ENCODE measurements at regions not wholly inside any gene's neighbourhood (a gene's known extent, or its start where the extent isn't known, plus 50 kb on each side); places are given as distances from the start of the nearest gene placed in this dataset.

GRCh38 chr17:13297183-13297582 is 279.4 kb upstream of the ELAC2 start:
- H3K9me3 Mint-ChIP-seq (ENCODE audit: low read depth, unreplicated experiment), result peaks cover 12% of the 10 kb centered on the region
- CTCF ChIA-PET, result no interaction called here
- H3K4me3 Mint-ChIP-seq (ENCODE audit: low read depth, unreplicated experiment), result no peak overlapping the region
- no peaks in the 10 kb centered on the region for H3K4me1 Mint-ChIP-seq (ENCODE audit: low read depth, unreplicated experiment)
- no peak for DNase-seq
- H3K27ac Mint-ChIP-seq (ENCODE audit: unreplicated experiment), result no peak overlapping the region
- H3K36me3 Mint-ChIP-seq (ENCODE audit: insufficient read depth, unreplicated experiment), result no peaks in the 10 kb centered on the region
- TF ChIP-seq, protein P1, sequence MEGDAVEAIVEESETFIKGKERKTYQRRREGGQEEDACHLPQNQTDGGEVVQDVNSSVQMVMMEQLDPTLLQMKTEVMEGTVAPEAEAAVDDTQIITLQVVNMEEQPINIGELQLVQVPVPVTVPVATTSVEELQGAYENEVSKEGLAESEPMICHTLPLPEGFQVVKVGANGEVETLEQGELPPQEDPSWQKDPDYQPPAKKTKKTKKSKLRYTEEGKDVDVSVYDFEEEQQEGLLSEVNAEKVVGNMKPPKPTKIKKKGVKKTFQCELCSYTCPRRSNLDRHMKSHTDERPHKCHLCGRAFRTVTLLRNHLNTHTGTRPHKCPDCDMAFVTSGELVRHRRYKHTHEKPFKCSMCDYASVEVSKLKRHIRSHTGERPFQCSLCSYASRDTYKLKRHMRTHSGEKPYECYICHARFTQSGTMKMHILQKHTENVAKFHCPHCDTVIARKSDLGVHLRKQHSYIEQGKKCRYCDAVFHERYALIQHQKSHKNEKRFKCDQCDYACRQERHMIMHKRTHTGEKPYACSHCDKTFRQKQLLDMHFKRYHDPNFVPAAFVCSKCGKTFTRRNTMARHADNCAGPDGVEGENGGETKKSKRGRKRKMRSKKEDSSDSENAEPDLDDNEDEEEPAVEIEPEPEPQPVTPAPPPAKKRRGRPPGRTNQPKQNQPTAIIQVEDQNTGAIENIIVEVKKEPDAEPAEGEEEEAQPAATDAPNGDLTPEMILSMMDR (IDR thresholded peaks at IDR 0.05; ENCODE audit: unreplicated experiment), result no peak
- no peaks in the 10 kb centered on the region for H3K27me3 Mint-ChIP-seq (ENCODE audit: unreplicated experiment)
- intact Hi-C loops (cut with micrococcal nuclease; ENCODE audit: unreplicated experiment), result no loop called here
- BruUV-seq (replicated peaks), result no TSS peak

DNA sequence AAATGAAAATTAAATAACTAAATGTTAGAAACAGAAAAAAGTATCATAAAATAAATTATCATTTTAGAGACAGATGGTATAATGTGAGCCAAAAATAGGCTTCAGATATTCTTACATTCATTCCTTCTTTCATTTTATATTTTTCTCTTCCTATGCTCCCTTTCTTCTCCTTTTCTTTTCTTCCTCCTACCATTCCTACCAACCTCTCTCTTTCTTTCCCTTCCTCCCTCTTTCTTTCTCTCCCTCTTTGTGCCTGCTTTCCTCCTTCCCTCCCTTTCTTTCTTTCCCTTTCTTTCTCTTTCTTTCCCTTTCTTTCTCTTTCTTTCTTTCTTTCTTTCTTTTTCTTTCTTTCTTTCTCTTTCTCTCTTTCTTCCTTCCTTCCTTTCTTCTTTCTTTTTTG is 275.6 kb upstream of the ELAC2 start:
- TF ChIP-seq, protein P1 (IDR thresholded peaks at IDR 0.05; ENCODE audit: unreplicated experiment), result no peak
- Mint-ChIP-seq H3K9me3 (ENCODE audit: low read depth, unreplicated experiment) (peaks cover 10% of the 10 kb centered on the region), H3K27ac (ENCODE audit: unreplicated experiment) (no peak overlapping the region), H3K4me1 (ENCODE audit: low read depth, unreplicated experiment) (no peaks in the 10 kb centered on the region), H3K27me3 (ENCODE audit: unreplicated experiment) (no peaks in the 10 kb centered on the region), H3K36me3 (ENCODE audit: insufficient read depth, unreplicated experiment) (no peaks in the 10 kb centered on the region), H3K4me3 (ENCODE audit: low read depth, unreplicated experiment) (no peak overlapping the region)
- DNase-seq, result no peak
- BruUV-seq (replicated peaks), result no TSS peak
- CTCF ChIA-PET, result no interaction called here
- intact Hi-C loops (cut with micrococcal nuclease; ENCODE audit: unreplicated experiment), result no loop called here

GRCh38 chr17:13292291-13292690 is 274.5 kb upstream of the ELAC2 start:
- H3K4me3 Mint-ChIP-seq (ENCODE audit: low read depth, unreplicated experiment), result no peak overlapping the region
- H3K4me1 Mint-ChIP-seq (ENCODE audit: low read depth, unreplicated experiment), result no peaks in the 10 kb centered on the region
- no peaks in the 10 kb centered on the region for H3K27me3 Mint-ChIP-seq (ENCODE audit: unreplicated experiment)
- no TSS peak for BruUV-seq (replicated peaks)
- TF ChIP-seq, protein P1 (IDR thresholded peaks at IDR 0.05; ENCODE audit: unreplicated experiment), result no peak
- H3K9me3 Mint-ChIP-seq (ENCODE audit: low read depth, unreplicated experiment), result peaks cover 4% of the 10 kb centered on the region
- DNase-seq, result no peak
- CTCF ChIA-PET, result no interaction called here
- intact Hi-C loops (cut with micrococcal nuclease; ENCODE audit: unreplicated experiment), result no loop called here
- no peaks in the 10 kb centered on the region for H3K36me3 Mint-ChIP-seq (ENCODE audit: insufficient read depth, unreplicated experiment)
- H3K27ac Mint-ChIP-seq (ENCODE audit: unreplicated experiment), result no peak overlapping the region

DNA sequence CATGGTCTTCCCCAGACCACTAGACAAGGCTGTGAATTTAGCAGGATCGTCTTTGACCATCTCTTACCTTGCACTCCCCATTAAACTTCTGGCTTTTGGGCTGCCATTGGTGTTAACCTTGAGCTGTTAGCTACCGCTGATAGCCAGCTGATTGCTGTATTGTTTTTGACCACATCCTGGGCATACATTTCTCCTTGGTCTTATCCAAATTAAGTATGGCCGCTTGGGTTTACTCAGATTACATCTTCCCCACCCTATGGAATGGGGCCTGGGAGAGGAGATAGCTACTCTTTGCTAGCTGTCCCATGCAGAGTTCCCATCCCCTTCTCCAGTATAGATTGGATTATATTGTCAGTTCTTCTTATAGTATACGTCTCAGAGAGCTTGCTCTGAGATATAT is 270.4 kb upstream of the ELAC2 start:
- H3K4me3 Mint-ChIP-seq (ENCODE audit: low read depth, unreplicated experiment), result no peak overlapping the region
- no peak overlapping the region for H3K27ac Mint-ChIP-seq (ENCODE audit: unreplicated experiment)
- H3K4me1 Mint-ChIP-seq (ENCODE audit: low read depth, unreplicated experiment), result no peaks in the 10 kb centered on the region
- DNase-seq, result no peak
- TF ChIP-seq, protein P1 (IDR thresholded peaks at IDR 0.05; ENCODE audit: unreplicated experiment), result no peak
- CTCF ChIA-PET, result no interaction called here
- BruUV-seq (replicated peaks), result no TSS peak
- no peaks in the 10 kb centered on the region for H3K27me3 Mint-ChIP-seq (ENCODE audit: unreplicated experiment)
- no peaks in the 10 kb centered on the region for H3K36me3 Mint-ChIP-seq (ENCODE audit: insufficient read depth, unreplicated experiment)
- H3K9me3 Mint-ChIP-seq (ENCODE audit: low read depth, unreplicated experiment), result peaks cover 4% of the 10 kb centered on the region
- intact Hi-C loops (cut with micrococcal nuclease; ENCODE audit: unreplicated experiment), result no loop called here

DNA sequence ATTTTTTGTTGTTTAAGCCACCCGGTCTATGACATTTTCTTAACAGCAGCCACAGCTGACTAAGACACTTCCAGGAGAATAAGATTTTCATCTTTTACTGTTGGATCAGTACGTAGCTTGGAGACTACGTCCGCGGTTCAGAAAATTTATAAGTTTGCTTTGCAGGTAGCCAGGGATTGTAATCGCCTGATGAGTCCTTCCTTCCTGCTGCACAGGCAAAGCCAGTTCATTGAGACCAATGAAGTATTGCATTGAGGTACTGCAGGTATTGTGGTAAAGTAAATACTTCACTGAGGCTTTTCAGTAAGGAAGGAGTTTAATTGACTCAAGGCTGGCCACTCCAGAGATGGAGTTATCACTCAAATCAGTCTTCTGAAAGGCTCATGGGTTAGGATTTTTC is 269.4 kb upstream of the ELAC2 start:
- DNase-seq, result no peak
- CTCF ChIA-PET, result no interaction called here
- Mint-ChIP-seq H3K4me1 (ENCODE audit: low read depth, unreplicated experiment) (no peaks in the 10 kb centered on the region), H3K4me3 (ENCODE audit: low read depth, unreplicated experiment) (no peak overlapping the region), H3K27me3 (ENCODE audit: unreplicated experiment) (no peaks in the 10 kb centered on the region), H3K36me3 (ENCODE audit: insufficient read depth, unreplicated experiment) (no peaks in the 10 kb centered on the region), H3K9me3 (ENCODE audit: low read depth, unreplicated experiment) (peaks cover 4% of the 10 kb centered on the region), H3K27ac (ENCODE audit: unreplicated experiment) (no peak overlapping the region)
- no TSS peak for BruUV-seq (replicated peaks)
- TF ChIP-seq, protein P1 (IDR thresholded peaks at IDR 0.05; ENCODE audit: unreplicated experiment), result no peak
- intact Hi-C loops (cut with micrococcal nuclease; ENCODE audit: unreplicated experiment), result no loop called here

Data from Calu3 (cell line).